OCI-LY1 (cell line): ENCODE measurements at regions not wholly inside any gene's neighbourhood (a gene's known extent, or its start where the extent isn't known, plus 50 kb on each side); places are given as distances from the start of the nearest gene placed in this dataset.

Source experiments
- H2AFZ ChIP-seq: fragments of 200-600 bp; sonication (generic), shearing (Covaris generic); 2 replicates; pipeline ENCODE4 v1.6.0; 2014; ENCODE audit warnings: antibody characterized with exemption, mild to moderate bottlenecking, low read length
- H3F3A ChIP-seq: fragments of 200-600 bp; sonication (generic), shearing (Covaris generic); 2 replicates; pipeline ENCODE4 v1.6.0; 2014; ENCODE audit warnings: mild to moderate bottlenecking, antibody characterized with exemption, low read length, moderate library complexity; ENCODE audit not compliant: insufficient read depth
- H3K27ac ChIP-seq: fragments of 200-600 bp; sonication (generic); 2 replicates; pipeline ENCODE4 v1.5.1; 2014; ENCODE audit warnings: low read length, mixed run types, mild to moderate bottlenecking, low read depth; ENCODE audit not compliant: poor library complexity, severe bottlenecking
- H3K27me3 ChIP-seq: fragments of 200-600 bp; sonication (generic); 2 replicates; pipeline ENCODE4 v1.6.0; 2014; ENCODE audit warnings: antibody characterized with exemption, mild to moderate bottlenecking, low read length, moderate library complexity; ENCODE audit not compliant: insufficient read depth
- H3K36me3 ChIP-seq: fragments of 200-600 bp; sonication (generic); 2 replicates; pipeline ENCODE4 v1.6.1; 2014; ENCODE audit warnings: mild to moderate bottlenecking, antibody characterized with exemption, low read length, moderate library complexity, mixed read lengths; ENCODE audit not compliant: insufficient read depth
- H3K4me1 ChIP-seq: fragments of 200-600 bp; sonication (generic); 2 replicates; pipeline ENCODE4 v1.5.1; 2014; ENCODE audit warnings: mild to moderate bottlenecking, low read length, moderate library complexity; ENCODE audit not compliant: insufficient read depth, severe bottlenecking
- H3K4me2 ChIP-seq: fragments of 200-600 bp; sonication (generic), shearing (Covaris generic); 2 replicates; pipeline ENCODE4 v1.6.1; 2014; ENCODE audit warnings: low read length
- H3K4me3 ChIP-seq: fragments of 200-600 bp; sonication (generic); 2 replicates; pipeline ENCODE4 v1.5.1; 2014; ENCODE audit warnings: low read length, low read depth, mild to moderate bottlenecking, mixed read lengths; ENCODE audit not compliant: poor library complexity, severe bottlenecking
- H3K79me2 ChIP-seq: fragments of 200-600 bp; shearing (Covaris generic); 2 replicates; pipeline ENCODE4 v1.6.1; 2016; ENCODE audit warnings: mixed run types, low read length, mixed read lengths; ENCODE audit not compliant: insufficient read depth
- H3K9ac ChIP-seq: fragments of 200-600 bp; sonication (generic), shearing (Covaris generic); 2 replicates; pipeline ENCODE4 v1.6.1; 2014; ENCODE audit warnings: mild to moderate bottlenecking, low read length, mixed read lengths
- H3K9me2 ChIP-seq: fragments of 200-600 bp; sonication (generic), shearing (Covaris generic); 2 replicates; pipeline ENCODE4 v1.6.1; 2014; ENCODE audit warnings: low read depth, mild to moderate bottlenecking, low read length, mixed read lengths
- H3K9me3 ChIP-seq: fragments of 200-600 bp; shearing (Covaris generic); 2 replicates; pipeline ENCODE4 v1.6.1; 2014; ENCODE audit warnings: low read length, mixed read lengths
- H4K20me1 ChIP-seq: fragments of 200-600 bp; sonication (generic), shearing (Covaris generic); 2 replicates; pipeline ENCODE4 v1.6.0; 2016; ENCODE audit warnings: mild to moderate bottlenecking, low read length; ENCODE audit not compliant: insufficient read depth
- CTCF ChIP-seq: fragments of 200-600 bp; sonication (generic), shearing (Covaris generic); IDR thresholded peaks from 2 replicates; pipeline ENCODE4 v1.5.1; 2017; ENCODE audit warnings: mild to moderate bottlenecking, antibody characterized with exemption, low read length, moderate library complexity, mixed read lengths
- EZH2 ChIP-seq: fragments of 200-600 bp; sonication (generic), shearing (Covaris generic); IDR thresholded peaks from 2 replicates; pipeline ENCODE4 v1.8.0; 2017; ENCODE audit warnings: borderline replicate concordance, mixed run types, mild to moderate bottlenecking, antibody characterized with exemption, low read length, moderate library complexity, mixed read lengths

GRCh38 chr3:150038830-150039229 lies 68.1 kb upstream of the PFN2 start:
- no peak overlapping the region for H3K27ac ChIP-seq
- H2AFZ ChIP-seq, result no peak overlapping the region
- no peaks in the 10 kb centered on the region for H3K79me2 ChIP-seq
- no peaks in the 10 kb centered on the region for H3K9me2 ChIP-seq
- no peak overlapping the region for H3K9ac ChIP-seq
- no peaks in the 10 kb centered on the region for H3K4me1 ChIP-seq
- H3K27me3 ChIP-seq, result no peaks in the 10 kb centered on the region
- no peaks in the 10 kb centered on the region for H3F3A ChIP-seq
- no peaks in the 10 kb centered on the region for H3K9me3 ChIP-seq
- no peaks in the 10 kb centered on the region for H4K20me1 ChIP-seq
- H3K4me2 ChIP-seq, result no peak overlapping the region
- TF ChIP-seq CTCF, result no peak
- H3K4me3 ChIP-seq, result no peak overlapping the region
- H3K36me3 ChIP-seq, result no peaks in the 10 kb centered on the region

- no peaks in the 10 kb centered on the region for H3K4me1 ChIP-seq
- no peaks in the 10 kb centered on the region for H3K9me3 ChIP-seq
- H3K27me3 ChIP-seq, result no peaks in the 10 kb centered on the region
- no peaks in the 10 kb centered on the region for H4K20me1 ChIP-seq
- H3K4me2 ChIP-seq, result no peak overlapping the region
- no peaks in the 10 kb centered on the region for H3K79me2 ChIP-seq
- TF ChIP-seq EZH2, result no peak
- TF ChIP-seq CTCF, result no peak
- no peak overlapping the region for H3K4me3 ChIP-seq
- no peak overlapping the region for H2AFZ ChIP-seq
- no peaks in the 10 kb centered on the region for H3K9me2 ChIP-seq
- H3K36me3 ChIP-seq, result no peaks in the 10 kb centered on the region
- no peak overlapping the region for H3K27ac ChIP-seq
- H3F3A ChIP-seq, result no peaks in the 10 kb centered on the region
- no peak overlapping the region for H3K9ac ChIP-seq
These were observed 66.1 kb upstream of the PFN2 start for GRCh38 chr3:150036780-150037179.

GRCh38 chr3:150035910-150036612 lies 65.4 kb upstream of the PFN2 start:
- H3K9me3 ChIP-seq, result no peaks in the 10 kb centered on the region
- H3K27me3 ChIP-seq, result no peaks in the 10 kb centered on the region
- H3K79me2 ChIP-seq, result no peaks in the 10 kb centered on the region
- no peaks in the 10 kb centered on the region for H4K20me1 ChIP-seq
- no peaks in the 10 kb centered on the region for H3K4me1 ChIP-seq
- no peak overlapping the region for H3K4me3 ChIP-seq
- H3K36me3 ChIP-seq, result no peaks in the 10 kb centered on the region
- H2AFZ ChIP-seq, result no peak overlapping the region
- no peak for TF ChIP-seq CTCF
- no peak for TF ChIP-seq EZH2
- H3K9ac ChIP-seq, result no peak overlapping the region
- no peaks in the 10 kb centered on the region for H3K9me2 ChIP-seq
- no peak overlapping the region for H3K27ac ChIP-seq
- H3F3A ChIP-seq, result no peaks in the 10 kb centered on the region
- no peak overlapping the region for H3K4me2 ChIP-seq
